Progenitor cell of endocrine pancreas (in vitro differentiated cells): ENCODE measurements at regions not wholly inside any gene's neighbourhood (a gene's known extent, or its start where the extent isn't known, plus 50 kb on each side); places are given as distances from the start of the nearest gene placed in this dataset.

Experiments used
- DNase-seq: peaks from one replicate; pipeline ENCODE4 v3.0.0; 2021; ENCODE audit warnings: low spot score; ENCODE audit not compliant: unreplicated experiment
- H3K27ac Mint-ChIP-seq: 2 replicates; pipeline ENCODE4 v1.8.0; 2021; ENCODE audit warnings: mild to moderate bottlenecking, moderate library complexity, mixed read lengths
- H3K27me3 Mint-ChIP-seq: 2 replicates; pipeline ENCODE4 v1.8.0; 2021; ENCODE audit warnings: mixed read lengths
- H3K36me3 Mint-ChIP-seq: 2 replicates; pipeline ENCODE4 v1.8.0; 2022; ENCODE audit warnings: mixed read lengths; ENCODE audit not compliant: insufficient read depth
- H3K4me1 Mint-ChIP-seq: 2 replicates; pipeline ENCODE4 v1.8.0; 2021; ENCODE audit warnings: low read depth, mixed read lengths
- H3K4me3 Mint-ChIP-seq: 2 replicates; pipeline ENCODE4 v1.8.0; 2021; ENCODE audit warnings: low read depth, mild to moderate bottlenecking, moderate library complexity, mixed read lengths
- H3K9me3 Mint-ChIP-seq: 2 replicates; pipeline ENCODE4 v1.8.0; 2021; ENCODE audit warnings: low read depth, mixed read lengths
- TF ChIP-seq, protein P1 (sequence below): fragments of 200-600 bp; sonication (generic); IDR thresholded peaks from one replicate; pipeline ENCODE4 v1.5.0; 2021; ENCODE audit warnings: antibody characterized with exemption, mild to moderate bottlenecking; ENCODE audit not compliant: unreplicated experiment

- no peak for DNase-seq
These were observed 616.7 kb downstream of the MCTP2 start for GRCh38 chr15:94848054-94848453.

GRCh38 chr15:94855018-94855408, 623.7 kb downstream of the MCTP2 start:
- H3K27me3 Mint-ChIP-seq: no peaks in the 10 kb centered on the region
- H3K9me3 Mint-ChIP-seq: no peaks in the 10 kb centered on the region
- no peak for DNase-seq
- H3K27ac Mint-ChIP-seq: no peak overlapping the region
- no peak overlapping the region for H3K4me3 Mint-ChIP-seq
- TF ChIP-seq, protein P1, sequence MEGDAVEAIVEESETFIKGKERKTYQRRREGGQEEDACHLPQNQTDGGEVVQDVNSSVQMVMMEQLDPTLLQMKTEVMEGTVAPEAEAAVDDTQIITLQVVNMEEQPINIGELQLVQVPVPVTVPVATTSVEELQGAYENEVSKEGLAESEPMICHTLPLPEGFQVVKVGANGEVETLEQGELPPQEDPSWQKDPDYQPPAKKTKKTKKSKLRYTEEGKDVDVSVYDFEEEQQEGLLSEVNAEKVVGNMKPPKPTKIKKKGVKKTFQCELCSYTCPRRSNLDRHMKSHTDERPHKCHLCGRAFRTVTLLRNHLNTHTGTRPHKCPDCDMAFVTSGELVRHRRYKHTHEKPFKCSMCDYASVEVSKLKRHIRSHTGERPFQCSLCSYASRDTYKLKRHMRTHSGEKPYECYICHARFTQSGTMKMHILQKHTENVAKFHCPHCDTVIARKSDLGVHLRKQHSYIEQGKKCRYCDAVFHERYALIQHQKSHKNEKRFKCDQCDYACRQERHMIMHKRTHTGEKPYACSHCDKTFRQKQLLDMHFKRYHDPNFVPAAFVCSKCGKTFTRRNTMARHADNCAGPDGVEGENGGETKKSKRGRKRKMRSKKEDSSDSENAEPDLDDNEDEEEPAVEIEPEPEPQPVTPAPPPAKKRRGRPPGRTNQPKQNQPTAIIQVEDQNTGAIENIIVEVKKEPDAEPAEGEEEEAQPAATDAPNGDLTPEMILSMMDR: no peak
- peaks cover 18% of the 10 kb centered on the region for H3K4me1 Mint-ChIP-seq
- H3K36me3 Mint-ChIP-seq: no peaks in the 10 kb centered on the region

More at GRCh38 chr15:94848054-94848453, 616.7 kb downstream of the MCTP2 start:
- H3K27me3 Mint-ChIP-seq: no peaks in the 10 kb centered on the region
- H3K4me3 Mint-ChIP-seq: no peak overlapping the region
- H3K36me3 Mint-ChIP-seq: peaks cover 3% of the 10 kb centered on the region
- TF ChIP-seq, protein P1: no peak
- peaks cover 5% of the 10 kb centered on the region for H3K4me1 Mint-ChIP-seq
- peaks cover 18% of the 10 kb centered on the region for H3K9me3 Mint-ChIP-seq
- no peak overlapping the region for H3K27ac Mint-ChIP-seq

DNA sequence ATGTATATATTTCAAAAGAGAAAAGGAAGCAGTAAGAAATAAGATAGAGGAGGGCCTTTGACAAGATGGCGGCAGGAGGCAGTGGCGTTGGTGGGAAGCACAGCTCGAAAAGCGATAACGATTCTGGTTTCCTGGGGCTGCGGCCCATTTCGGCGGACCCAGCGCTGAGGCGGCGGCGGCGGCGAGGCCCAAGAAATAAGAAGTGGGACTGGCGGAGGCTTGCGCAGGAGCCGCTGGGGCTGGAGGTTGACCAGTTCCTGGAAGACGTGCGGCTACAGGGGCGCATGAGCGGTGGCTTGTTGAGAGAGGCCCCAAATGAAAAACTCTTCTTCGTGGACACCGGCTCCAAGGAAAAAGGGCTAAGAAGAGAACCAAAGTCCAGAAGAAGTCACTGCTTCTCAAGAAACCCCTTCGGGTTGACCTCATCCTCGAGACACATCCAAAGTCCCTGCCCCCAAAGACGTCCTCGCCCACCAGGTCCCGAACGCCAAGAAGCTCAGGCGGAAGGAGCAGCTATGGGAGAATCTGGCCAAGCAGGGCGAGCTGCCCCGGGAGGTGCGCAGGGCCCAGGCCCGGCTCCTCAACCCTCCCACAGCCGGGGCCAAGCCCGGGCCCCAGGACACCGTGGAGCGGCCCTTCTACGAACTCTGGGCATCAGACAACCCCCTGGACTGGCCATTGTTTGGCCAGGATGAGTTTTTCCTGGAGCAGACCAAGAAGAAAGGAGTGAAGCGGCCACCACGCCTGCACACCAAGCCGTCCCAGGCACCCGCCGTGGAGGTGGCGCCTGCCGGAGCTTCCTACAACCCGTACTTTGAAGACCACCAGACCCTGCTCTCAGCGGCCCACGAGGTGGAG, 624.3 kb downstream of the MCTP2 start:
- Mint-ChIP-seq H3K27me3 (no peaks in the 10 kb centered on the region), H3K9me3 (no peaks in the 10 kb centered on the region), H3K4me3 (no peak overlapping the region), H3K4me1 (peaks cover 18% of the 10 kb centered on the region), H3K36me3 (no peaks in the 10 kb centered on the region), H3K27ac (peak overlapping the region; percentile 12)
- no peak for DNase-seq
- TF ChIP-seq, protein P1: no peak

DNA sequence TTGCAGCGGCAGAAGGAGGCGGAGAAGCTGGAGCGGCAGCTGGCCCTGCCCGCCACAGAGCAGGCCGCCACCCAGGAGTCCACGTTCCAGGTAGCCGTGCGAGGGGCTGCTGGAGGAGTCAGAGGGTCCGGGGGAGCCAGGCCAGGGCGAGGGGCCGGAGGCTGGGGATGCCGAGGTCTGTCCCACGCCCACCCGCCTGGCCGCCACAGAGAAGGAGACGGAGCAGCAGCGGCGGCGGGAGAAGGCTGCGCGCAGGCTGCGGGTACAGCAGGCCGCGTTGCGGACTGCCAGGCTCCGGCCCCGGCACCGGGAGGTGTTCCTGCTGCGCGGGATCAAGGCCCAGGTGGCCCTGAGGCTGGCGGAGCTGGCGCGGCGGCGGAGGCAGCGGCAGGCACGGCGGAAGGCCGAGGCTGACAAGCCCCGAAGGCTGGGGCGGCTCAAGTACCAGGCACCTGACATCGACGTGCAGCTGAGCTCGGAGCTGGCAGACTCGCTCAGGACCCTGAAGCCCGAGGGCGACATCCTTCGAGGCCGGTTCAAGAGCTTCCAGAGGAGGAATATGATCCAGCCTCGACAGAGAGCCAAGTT, 625.0 kb downstream of the MCTP2 start:
- TF ChIP-seq, protein P1: no peak
- no peak for DNase-seq
- peaks cover 18% of the 10 kb centered on the region for H3K4me1 Mint-ChIP-seq
- no peaks in the 10 kb centered on the region for H3K27me3 Mint-ChIP-seq
- no peaks in the 10 kb centered on the region for H3K9me3 Mint-ChIP-seq
- no peaks in the 10 kb centered on the region for H3K36me3 Mint-ChIP-seq
- H3K4me3 Mint-ChIP-seq: no peak overlapping the region
- no peak overlapping the region for H3K27ac Mint-ChIP-seq

GRCh38 chr15:94857466-94857865, 626.1 kb downstream of the MCTP2 start:
- no peaks in the 10 kb centered on the region for H3K36me3 Mint-ChIP-seq
- H3K27me3 Mint-ChIP-seq: no peaks in the 10 kb centered on the region
- H3K9me3 Mint-ChIP-seq: peaks cover 1% of the 10 kb centered on the region
- TF ChIP-seq, protein P1: no peak
- H3K4me1 Mint-ChIP-seq: peaks cover 18% of the 10 kb centered on the region
- DNase-seq: no peak
- H3K4me3 Mint-ChIP-seq: no peak overlapping the region
- no peak overlapping the region for H3K27ac Mint-ChIP-seq
